C4-2B (cell line): ENCODE measurements at regions not wholly inside any gene's neighbourhood (a gene's known extent, or its start where the extent isn't known, plus 50 kb on each side); places are given as distances from the start of the nearest gene placed in this dataset.

Experiments used
- ZFX ChIP-seq: fragments of 450-650 bp; IDR thresholded peaks from 2 replicates; pipeline ENCODE4 v1.6.1; 2017
- TF ChIP-seq, protein P1 (sequence below): fragments of 450-650 bp; conservative IDR thresholded peaks from 2 replicates; pipeline ENCODE4 v1.5.1; 2017; ENCODE audit warnings: mild to moderate bottlenecking

DNA sequence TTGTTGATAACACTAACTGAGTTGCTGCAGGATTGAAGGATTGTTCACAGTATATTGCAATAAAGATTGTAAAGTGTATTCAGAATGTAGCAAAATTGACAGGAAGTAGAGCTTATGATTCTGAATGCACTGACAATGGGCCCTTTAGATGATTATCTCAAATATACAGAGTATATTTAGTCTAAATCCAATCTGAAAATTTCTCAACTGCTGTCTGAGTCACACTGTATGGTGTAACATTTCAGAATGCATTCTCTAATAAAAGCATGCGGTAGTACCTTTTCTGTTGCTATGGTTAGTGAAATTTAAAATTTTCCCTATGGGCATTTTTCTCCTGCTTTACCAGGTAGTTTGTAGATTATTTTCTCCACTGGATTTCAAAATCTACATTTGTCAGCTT, 365.2 kb downstream of the PCDH17 start:
- TF ChIP-seq, protein P1, sequence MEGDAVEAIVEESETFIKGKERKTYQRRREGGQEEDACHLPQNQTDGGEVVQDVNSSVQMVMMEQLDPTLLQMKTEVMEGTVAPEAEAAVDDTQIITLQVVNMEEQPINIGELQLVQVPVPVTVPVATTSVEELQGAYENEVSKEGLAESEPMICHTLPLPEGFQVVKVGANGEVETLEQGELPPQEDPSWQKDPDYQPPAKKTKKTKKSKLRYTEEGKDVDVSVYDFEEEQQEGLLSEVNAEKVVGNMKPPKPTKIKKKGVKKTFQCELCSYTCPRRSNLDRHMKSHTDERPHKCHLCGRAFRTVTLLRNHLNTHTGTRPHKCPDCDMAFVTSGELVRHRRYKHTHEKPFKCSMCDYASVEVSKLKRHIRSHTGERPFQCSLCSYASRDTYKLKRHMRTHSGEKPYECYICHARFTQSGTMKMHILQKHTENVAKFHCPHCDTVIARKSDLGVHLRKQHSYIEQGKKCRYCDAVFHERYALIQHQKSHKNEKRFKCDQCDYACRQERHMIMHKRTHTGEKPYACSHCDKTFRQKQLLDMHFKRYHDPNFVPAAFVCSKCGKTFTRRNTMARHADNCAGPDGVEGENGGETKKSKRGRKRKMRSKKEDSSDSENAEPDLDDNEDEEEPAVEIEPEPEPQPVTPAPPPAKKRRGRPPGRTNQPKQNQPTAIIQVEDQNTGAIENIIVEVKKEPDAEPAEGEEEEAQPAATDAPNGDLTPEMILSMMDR, result no peak
- no peak for TF ChIP-seq ZFX
